Kidney (tissue), 13 donors: ENCODE measurements at regions not wholly inside any gene's neighbourhood (a gene's known extent, or its start where the extent isn't known, plus 50 kb on each side); places are given as distances from the start of the nearest gene placed in this dataset.
"Not testable (repeated sequence)": the region's sequence is repeated elsewhere in the genome, so short reads cannot be mapped to it uniquely, and the experiment has no call there.

Source experiments
- DNase-seq, 5 donors: peaks; one replicate each; pipeline ENCODE4 v3.0.0-alpha.2; 2013 to 2020
- FAIRE-seq: peaks from 2 replicates; lab custom pipeline; 2012; peaks lifted over from hg19 to GRCh38; lab: Jason Lieb, UNC
- H3K27ac ChIP-seq, 2 donors: one replicate each; pipeline ENCODE4 v1.7.0; 2013; ENCODE audit warnings: low read depth in 2 of 2, low read length in 2 of 2, inconsistent platforms in 1 of 2
- H3K27me3 ChIP-seq: one replicate; pipeline ENCODE4 v1.7.1; 2013; ENCODE audit warnings: low read length, inconsistent platforms; ENCODE audit not compliant: control insufficient read depth, insufficient read depth
- H3K36me3 ChIP-seq, 3 donors: one replicate each; pipeline versions ENCODE4 v1.7.0 to v1.7.1; 2013; ENCODE audit warnings: low read length in 3 of 3, control low read depth in 1 of 3, inconsistent platforms in 1 of 3; ENCODE audit not compliant: insufficient read depth in 3 of 3, control insufficient read depth in 2 of 3
- H3K4me1 ChIP-seq, 3 donors: one replicate each; pipeline versions ENCODE4 v1.7.0 to v1.7.1; 2013; ENCODE audit warnings: low read length in 3 of 3, inconsistent platforms in 1 of 3, low read depth in 1 of 3; ENCODE audit not compliant: control insufficient read depth in 2 of 3, insufficient read depth in 2 of 3
- H3K4me3 ChIP-seq, 3 donors: one replicate each; pipeline versions ENCODE4 v1.7.0 to v1.8.1; 2013; ENCODE audit warnings: low read length in 3 of 3, control low read depth in 1 of 3, inconsistent platforms in 1 of 3
- H3K9ac ChIP-seq, 3 donors: one replicate each; pipeline versions ENCODE4 v1.7.0 to v1.7.1; 2013; ENCODE audit warnings: low read length in 3 of 3, control low read depth in 1 of 3, inconsistent platforms in 1 of 3
- H3K9me3 ChIP-seq, 3 donors: one replicate each; pipeline versions ENCODE4 v1.7.0 to v1.7.1; 2013; ENCODE audit warnings: low read length in 3 of 3, control low read depth in 1 of 3, inconsistent platforms in 1 of 3; ENCODE audit not compliant: control insufficient read depth in 2 of 3, insufficient read depth in 1 of 3
- intact Hi-C: fragments of 100-400 bp; cut with DNase I; formaldehyde crosslinking; loops from one replicate; pipeline ENCODE4 v1.11.1; 2022
- TF ChIP-seq, protein P1 (sequence below): IDR thresholded peaks from 3 replicates; pipeline ENCODE4 v1.5.1; 2012; ENCODE audit warnings: mild to moderate bottlenecking, moderate library complexity, borderline replicate concordance; ENCODE audit not compliant: insufficient read depth; ENCODE audit errors: extremely low read depth
- donor health status: control.
- donor health status: control.
- donor health status: control.
- donor health status: control.
- donor health status: control.
- donor health status: DM: yes; HTN: yes; CAD: no.
- donor health status: Normal renal cell carcinoma (clear cell type).

DNA sequence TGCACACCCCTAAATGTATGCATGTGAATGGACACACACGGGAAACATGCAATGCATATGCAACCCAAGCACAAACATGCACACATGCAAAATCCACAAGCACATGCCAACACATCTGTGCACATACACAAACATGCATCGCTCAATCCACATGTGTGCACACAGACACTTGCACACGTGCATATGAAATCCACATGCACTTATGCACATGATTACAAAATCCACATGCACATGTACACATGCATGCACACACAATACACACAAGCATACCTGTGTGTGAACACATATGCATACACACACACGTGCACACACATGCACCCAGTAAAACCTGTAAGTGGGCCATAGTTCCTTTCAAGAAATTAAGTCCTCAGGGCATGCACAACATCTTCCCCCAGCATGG is 256.8 kb upstream of the USP9Y start:
- Histone ChIP-seq H3K27me3 (no peaks in the 10 kb centered on the region), H3K4me3 (no peak overlapping the region), H3K9me3 (no peaks in the 10 kb centered on the region), H3K27ac (no peak overlapping the region), H3K4me1 (no peaks in the 10 kb centered on the region), H3K36me3 (no peaks in the 10 kb centered on the region), H3K9ac (no peak overlapping the region)
- intact Hi-C loops = no loop called here
- FAIRE-seq = no peak
- DNase-seq = no peak
- TF ChIP-seq, protein P1, sequence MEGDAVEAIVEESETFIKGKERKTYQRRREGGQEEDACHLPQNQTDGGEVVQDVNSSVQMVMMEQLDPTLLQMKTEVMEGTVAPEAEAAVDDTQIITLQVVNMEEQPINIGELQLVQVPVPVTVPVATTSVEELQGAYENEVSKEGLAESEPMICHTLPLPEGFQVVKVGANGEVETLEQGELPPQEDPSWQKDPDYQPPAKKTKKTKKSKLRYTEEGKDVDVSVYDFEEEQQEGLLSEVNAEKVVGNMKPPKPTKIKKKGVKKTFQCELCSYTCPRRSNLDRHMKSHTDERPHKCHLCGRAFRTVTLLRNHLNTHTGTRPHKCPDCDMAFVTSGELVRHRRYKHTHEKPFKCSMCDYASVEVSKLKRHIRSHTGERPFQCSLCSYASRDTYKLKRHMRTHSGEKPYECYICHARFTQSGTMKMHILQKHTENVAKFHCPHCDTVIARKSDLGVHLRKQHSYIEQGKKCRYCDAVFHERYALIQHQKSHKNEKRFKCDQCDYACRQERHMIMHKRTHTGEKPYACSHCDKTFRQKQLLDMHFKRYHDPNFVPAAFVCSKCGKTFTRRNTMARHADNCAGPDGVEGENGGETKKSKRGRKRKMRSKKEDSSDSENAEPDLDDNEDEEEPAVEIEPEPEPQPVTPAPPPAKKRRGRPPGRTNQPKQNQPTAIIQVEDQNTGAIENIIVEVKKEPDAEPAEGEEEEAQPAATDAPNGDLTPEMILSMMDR = no peak

DNA sequence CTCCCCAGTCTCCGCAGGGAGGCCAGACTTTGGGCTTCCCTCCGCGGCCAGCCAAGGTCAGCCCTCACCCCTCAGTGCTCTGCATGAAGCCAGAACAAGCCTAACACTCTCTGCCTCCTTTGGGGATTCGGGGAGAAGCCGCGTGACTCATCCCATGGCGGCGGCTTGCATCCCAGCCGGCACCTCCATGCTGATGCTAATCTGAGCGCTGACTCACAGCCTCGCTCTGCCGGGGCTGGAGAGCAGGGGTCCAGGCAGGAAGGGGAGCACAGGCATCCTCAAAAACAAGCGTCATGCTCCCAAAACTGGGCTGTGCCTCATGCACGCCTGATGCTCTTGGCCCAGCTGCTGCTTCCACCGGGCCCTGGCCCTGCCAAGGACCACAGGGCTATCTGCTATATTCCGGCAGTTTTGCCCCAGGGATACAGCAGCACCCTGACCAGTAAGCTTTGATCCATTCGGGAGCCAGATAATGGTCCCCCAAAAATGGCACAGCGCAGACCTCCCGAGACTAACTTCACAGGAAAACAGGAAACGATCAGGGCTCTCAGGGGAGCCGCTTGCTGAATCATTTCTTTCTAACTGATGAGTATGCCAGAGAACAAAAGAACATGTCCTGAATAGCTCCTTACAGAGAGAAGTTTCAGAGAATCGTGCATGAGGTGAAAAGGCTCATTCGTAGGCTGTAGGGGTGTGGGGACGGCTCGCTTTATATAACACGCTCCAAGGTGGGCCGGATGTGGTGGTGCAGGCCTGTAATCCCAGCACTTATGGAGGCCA is 254.4 kb upstream of the USP9Y start:
- H3K9ac ChIP-seq, H3K9me3 ChIP-seq, FAIRE-seq, DNase-seq, H3K27me3 ChIP-seq, H3K4me3 ChIP-seq, H3K36me3 ChIP-seq, intact Hi-C loops, H3K27ac ChIP-seq, H3K4me1 ChIP-seq: not testable (repeated sequence)

DNA sequence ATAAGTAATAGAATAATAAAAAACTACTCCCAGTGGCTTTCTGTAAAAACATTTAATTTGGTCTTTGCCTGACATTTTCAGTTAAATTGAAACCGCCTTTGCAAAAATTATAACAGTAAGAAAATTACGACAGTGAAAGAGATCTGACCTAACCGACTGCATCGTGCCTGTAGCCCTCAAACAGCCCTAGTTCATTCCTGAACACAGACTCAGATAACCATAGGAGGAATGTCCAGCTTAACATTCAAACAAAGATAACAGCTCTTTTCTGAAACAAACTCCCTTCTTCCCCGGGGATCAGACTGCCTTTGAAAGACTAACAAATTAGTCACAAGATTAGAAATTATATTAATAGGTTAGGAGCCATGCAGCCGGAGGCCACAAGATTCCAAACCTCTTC is 252.5 kb upstream of the USP9Y start:
- not testable (repeated sequence) for FAIRE-seq, H3K27me3 ChIP-seq, H3K9ac ChIP-seq

DNA sequence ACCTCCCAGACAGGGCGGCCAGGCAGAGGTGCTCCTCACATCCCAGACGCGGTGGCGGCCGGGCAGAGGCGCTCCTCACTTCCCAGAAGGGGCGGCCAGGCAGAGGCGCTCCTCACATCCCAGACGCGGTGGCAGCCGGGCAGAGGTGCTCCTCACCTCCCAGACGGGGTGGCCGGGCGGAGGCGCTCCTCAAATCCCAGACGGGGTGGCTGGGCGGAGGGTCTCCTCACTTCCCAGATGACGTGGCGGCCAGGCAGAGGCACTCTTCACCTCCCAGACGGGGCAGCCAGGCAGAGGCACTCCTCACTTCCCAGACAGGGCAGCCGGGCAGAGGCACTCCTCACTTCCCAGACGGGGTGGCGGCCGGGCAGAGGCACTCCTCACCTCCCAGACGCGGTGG is 247.7 kb upstream of the USP9Y start:
- H3K4me1 ChIP-seq, DNase-seq, H3K36me3 ChIP-seq, intact Hi-C loops, H3K27me3 ChIP-seq, H3K9me3 ChIP-seq, H3K9ac ChIP-seq, FAIRE-seq, H3K4me3 ChIP-seq, H3K27ac ChIP-seq: not testable (repeated sequence)

More for the DNA sequence above, 252.5 kb upstream of the USP9Y start:
- H3K4me3 ChIP-seq, H3K9me3 ChIP-seq, H3K36me3 ChIP-seq, H3K4me1 ChIP-seq, intact Hi-C loops, DNase-seq, H3K27ac ChIP-seq: not testable (repeated sequence)

DNA sequence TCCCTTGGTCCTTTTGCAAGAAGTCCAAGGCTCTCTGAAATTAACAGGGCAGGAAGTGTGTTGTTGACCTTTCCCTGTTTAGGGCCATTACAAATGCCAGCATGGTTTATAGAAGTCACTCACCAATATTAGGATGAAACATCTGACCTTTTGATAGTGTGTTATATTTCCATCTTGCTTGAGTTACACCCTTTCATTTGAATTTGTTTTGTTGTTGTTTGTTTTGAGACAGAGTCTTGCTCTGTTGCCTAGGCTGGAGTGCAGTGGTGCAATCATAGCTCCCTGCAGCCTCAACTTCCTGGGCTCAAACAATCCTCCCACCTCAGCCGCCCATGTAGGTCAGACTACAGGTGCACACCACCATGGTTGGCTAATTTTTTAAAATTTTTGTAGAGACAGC is 241.1 kb upstream of the USP9Y start:
- no peaks in the 10 kb centered on the region for H3K27me3 ChIP-seq
- FAIRE-seq = no peak

More for the DNA sequence above, 241.1 kb upstream of the USP9Y start:
- Histone ChIP-seq H3K4me3 (no peak overlapping the region), H3K4me1 (no peaks in the 10 kb centered on the region), H3K36me3 (no peaks in the 10 kb centered on the region), H3K9ac (no peak overlapping the region), H3K9me3 (no peaks in the 10 kb centered on the region), H3K27ac (no peak overlapping the region)
- TF ChIP-seq, protein P1 = no peak
- DNase-seq = no peak
- intact Hi-C loops = no loop called here
